Naive thymus-derived CD4-positive, alpha-beta T cell (primary cell): ENCODE measurements at regions not wholly inside any gene's neighbourhood (a gene's known extent, or its start where the extent isn't known, plus 50 kb on each side); places are given as distances from the start of the nearest gene placed in this dataset.

Experiments used
- ATAC-seq: fragments of 150-1000 bp; cut with Tn5 transposase; 2 replicates; pipeline ENCODE4 v1.10.0; 2021; ENCODE audit warnings: mild to moderate bottlenecking, moderate library complexity
- CTCF ChIA-PET: fragments of 350-600 bp; sonication (Branson Sonifier 250); formaldehyde crosslinking; loops from one replicate; lab custom pipeline; 2021; ENCODE audit warnings: antibody characterized with exemption; lab: Charles Lee
- POLR2A ChIA-PET: fragments of 350-600 bp; sonication (Branson Sonifier 250); formaldehyde crosslinking; loops from one replicate; lab custom pipeline; 2021; ENCODE audit warnings: antibody characterized with exemption, inconsistent platforms; lab: Charles Lee
- DNase-seq, 9 donors: peaks; one replicate each; pipeline versions ENCODE4 v3.0.0 to v3.0.0-alpha.2; 2020 to 2022; ENCODE audit warnings: mixed read lengths in 1 of 9
- H3K27ac ChIP-seq: one replicate; pipeline ENCODE4 v1.7.0; 2013; ENCODE audit warnings: mild to moderate bottlenecking, low read depth, low read length, moderate library complexity
- H3K27me3 ChIP-seq, 2 donors: one replicate each; pipeline ENCODE4 v1.7.0; 2013; ENCODE audit warnings: low read length in 2 of 2, mild to moderate bottlenecking in 2 of 2, moderate library complexity in 2 of 2; ENCODE audit not compliant: control insufficient read depth in 2 of 2, insufficient read depth in 2 of 2
- H3K36me3 ChIP-seq, 3 experiments: 1 replicate in 2 of 3; 2 replicates in 1 of 3; pipeline ENCODE4 v1.7.0; 2013; ENCODE audit warnings: low read length in 3 of 3, mild to moderate bottlenecking in 3 of 3, moderate library complexity in 1 of 3; ENCODE audit not compliant: insufficient read depth in 3 of 3, control insufficient read depth in 2 of 3
- H3K4me1 ChIP-seq, 2 donors: one replicate each; pipeline ENCODE4 v1.7.0; 2013; ENCODE audit warnings: low read length in 2 of 2, mild to moderate bottlenecking in 2 of 2, moderate library complexity in 1 of 2; ENCODE audit not compliant: control insufficient read depth in 2 of 2, insufficient read depth in 2 of 2
- H3K4me3 ChIP-seq: 2 replicates; pipeline ENCODE4 v1.7.0; 2013; ENCODE audit warnings: mild to moderate bottlenecking, low read length
- H3K9me3 ChIP-seq, 3 experiments: 1 replicate in 2 of 3; 2 replicates in 1 of 3; pipeline ENCODE4 v1.7.0; 2013; ENCODE audit warnings: low read length in 3 of 3; ENCODE audit not compliant: control insufficient read depth in 2 of 3
- H3K27ac Mint-ChIP-seq, 9 donors: one replicate each; pipeline ENCODE4 v1.8.0; 2020 to 2022; ENCODE audit warnings: mixed read lengths in 9 of 9, mild to moderate bottlenecking in 8 of 9, moderate library complexity in 5 of 9, inconsistent platforms in 2 of 9
- H3K27me3 Mint-ChIP-seq, 5 donors: one replicate each; pipeline ENCODE4 v1.8.0; 2021 to 2022; ENCODE audit warnings: mixed read lengths in 5 of 5, mild to moderate bottlenecking in 1 of 5
- H3K36me3 Mint-ChIP-seq, 5 donors: one replicate each; pipeline ENCODE4 v1.8.0; 2020 to 2022; ENCODE audit warnings: mixed read lengths in 5 of 5, mild to moderate bottlenecking in 3 of 5, inconsistent platforms in 1 of 5
- H3K4me1 Mint-ChIP-seq, 7 donors: one replicate each; pipeline ENCODE4 v1.8.0; 2020 to 2022; ENCODE audit warnings: mixed read lengths in 7 of 7, mild to moderate bottlenecking in 3 of 7, inconsistent platforms in 1 of 7
- H3K4me3 Mint-ChIP-seq, 10 donors: one replicate each; pipeline ENCODE4 v1.8.0; 2020 to 2022; ENCODE audit warnings: mild to moderate bottlenecking in 10 of 10, mixed read lengths in 10 of 10, moderate library complexity in 6 of 10, inconsistent platforms in 2 of 10
- H3K9me3 Mint-ChIP-seq, 11 donors: one replicate each; pipeline ENCODE4 v1.8.0; 2020 to 2022; ENCODE audit warnings: mixed read lengths in 11 of 11, mild to moderate bottlenecking in 4 of 11, inconsistent platforms in 1 of 11, moderate library complexity in 1 of 11
- intact Hi-C, 2 donors: fragments of 100-400 bp; cut with micrococcal nuclease; formaldehyde crosslinking; loops; one replicate each; pipeline ENCODE4 v1.15.1; 2023

GRCh38 chr11:30653606-30654005 is 67.5 kb upstream of the MPPED2 start:
- ATAC-seq (no peak), DNase-seq (no peak)
- H3K9me3 Mint-ChIP-seq, result peaks cover 0 to 6% (median 0%) of the 10 kb centered on the region in 11 donors
- Histone ChIP-seq H3K9me3 (no peaks in the 10 kb centered on the region), H3K36me3 (no peaks in the 10 kb centered on the region), H3K27me3 (no peaks in the 10 kb centered on the region), H3K4me1 (no peaks in the 10 kb centered on the region), H3K27ac (no peak overlapping the region), H3K4me3 (no peak overlapping the region)
- H3K4me3 Mint-ChIP-seq, result no peak overlapping the region
- intact Hi-C loops, result no loop called here
- H3K4me1 Mint-ChIP-seq, result no peaks in the 10 kb centered on the region
- no peaks in the 10 kb centered on the region for H3K36me3 Mint-ChIP-seq
- ChIA-PET POLR2A (no interaction called here), CTCF (no interaction called here)
- H3K27ac Mint-ChIP-seq, result no peak overlapping the region
- H3K27me3 Mint-ChIP-seq, result no peaks in the 10 kb centered on the region

DNA sequence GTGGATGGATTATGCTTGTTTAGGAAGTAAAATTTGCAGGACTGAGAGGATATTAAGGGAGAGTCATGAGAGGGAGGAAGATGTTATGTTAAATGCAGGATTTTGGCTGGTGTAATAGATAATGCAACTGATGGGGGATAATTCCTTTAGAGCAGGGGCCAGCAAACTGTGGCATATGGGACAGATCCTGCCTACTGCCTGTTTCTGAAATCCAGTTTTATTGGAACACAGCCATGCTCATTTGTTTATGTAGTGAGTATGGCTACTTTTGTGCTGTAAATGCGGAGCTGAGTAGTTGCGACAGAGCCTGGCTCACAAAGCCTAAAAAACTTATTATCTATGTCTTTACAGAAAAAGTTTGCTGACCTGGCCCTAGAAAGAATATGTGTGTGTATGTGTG is 66.6 kb upstream of the MPPED2 start:
- Mint-ChIP-seq H3K4me3 (no peak overlapping the region), H3K27ac (no peak overlapping the region), H3K4me1 (no peaks in the 10 kb centered on the region), H3K36me3 (no peaks in the 10 kb centered on the region), H3K9me3 (peaks cover 0 to 6% (median 0%) of the 10 kb centered on the region in 11 donors), H3K27me3 (no peaks in the 10 kb centered on the region)
- ATAC-seq, result no peak
- Histone ChIP-seq H3K9me3 (no peaks in the 10 kb centered on the region), H3K27me3 (no peaks in the 10 kb centered on the region), H3K4me1 (no peaks in the 10 kb centered on the region), H3K27ac (no peak overlapping the region), H3K36me3 (no peaks in the 10 kb centered on the region), H3K4me3 (no peak overlapping the region)
- DNase-seq, result no peak
- ChIA-PET POLR2A (no interaction called here), CTCF (no interaction called here)
- intact Hi-C loops, result no loop called here

- no peaks in the 10 kb centered on the region for H3K4me1 ChIP-seq
- no peak overlapping the region for H3K27ac ChIP-seq
- H3K27me3 Mint-ChIP-seq, result no peaks in the 10 kb centered on the region
- H3K4me1 Mint-ChIP-seq, result no peaks in the 10 kb centered on the region
- no peak overlapping the region for H3K4me3 Mint-ChIP-seq
- DNase-seq (no peak), ATAC-seq (no peak)
- no peak overlapping the region for H3K27ac Mint-ChIP-seq
- ChIA-PET CTCF (no interaction called here), POLR2A (no interaction called here)
- no peaks in the 10 kb centered on the region for H3K36me3 ChIP-seq
- intact Hi-C loops, result no loop called here
- no peaks in the 10 kb centered on the region for H3K9me3 ChIP-seq
- H3K4me3 ChIP-seq, result no peak overlapping the region
- H3K27me3 ChIP-seq, result no peaks in the 10 kb centered on the region
- H3K36me3 Mint-ChIP-seq, result no peaks in the 10 kb centered on the region
- H3K9me3 Mint-ChIP-seq, result peaks cover 0 to 8% (median 0%) of the 10 kb centered on the region in 11 donors
Measured at GRCh38 chr11:30650266-30650665, 64.1 kb upstream of the MPPED2 start.
